ENCODE measurements at regions not wholly inside any gene's neighbourhood (a gene's known extent, or its start where the extent isn't known, plus 50 kb on each side); places are given as distances from the start of the nearest gene placed in this dataset.

DNA sequence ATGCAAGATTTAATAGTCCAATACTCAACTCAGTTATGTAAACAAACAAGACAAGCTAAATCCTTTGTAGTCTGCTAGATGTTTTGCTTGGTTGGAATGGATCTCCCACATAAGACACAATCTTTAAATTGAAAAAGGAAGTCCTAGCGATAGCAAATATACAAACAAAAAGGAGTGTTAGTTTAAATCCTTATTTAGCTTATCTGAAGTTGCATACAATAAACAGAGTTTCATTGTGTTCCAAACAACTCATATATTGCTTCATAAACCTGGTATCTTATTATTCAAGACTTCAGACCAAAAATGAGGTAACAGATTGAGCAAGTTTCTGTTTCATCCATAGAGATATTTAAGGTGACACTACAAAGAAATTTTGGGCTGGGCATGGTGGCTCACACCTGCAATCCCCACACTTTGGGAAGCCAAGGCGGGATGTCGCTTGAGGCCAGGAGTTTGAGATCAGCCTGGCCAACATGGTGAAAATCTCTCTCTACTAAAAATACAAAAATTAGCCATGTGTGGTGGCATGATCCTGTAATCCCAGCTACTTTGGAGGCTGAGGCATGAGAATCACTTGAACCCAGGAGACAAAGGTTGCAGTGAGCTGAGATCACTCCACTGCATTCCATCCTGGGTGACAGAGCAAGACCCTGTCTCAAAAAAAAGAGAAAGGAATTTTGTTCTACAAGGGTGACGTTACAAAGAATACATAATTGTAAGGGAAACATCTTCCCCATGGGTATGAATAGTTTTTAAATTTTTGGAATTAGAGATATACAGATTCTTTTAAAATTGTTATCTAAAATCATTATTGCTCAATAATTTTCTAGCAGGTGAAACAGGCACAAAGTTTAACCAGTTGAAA is 150.5 kb upstream of the L3MBTL4 start:
- TF ChIP-seq SMC3 (conservative IDR thresholded peaks at IDR 0.05; ENCODE audit: poor library complexity): no peak
- TF ChIP-seq EP300 (conservative IDR thresholded peaks at IDR 0.05; ENCODE audit: poor library complexity, severe bottlenecking): no peak

All from neural cell (in vitro differentiated cells).